Left ventricle myocardium inferior (tissue), 1 donor: ENCODE measurements at regions not wholly inside any gene's neighbourhood (a gene's known extent, or its start where the extent isn't known, plus 50 kb on each side); places are given as distances from the start of the nearest gene placed in this dataset.

Experiments
- DNase-seq: peaks from one replicate; pipeline ENCODE4 v3.0.0-alpha.2; 2020
- H3K27ac ChIP-seq: fragments of 200-600 bp; replicated peaks from 2 replicates; pipeline ENCODE4 v1.8.0; 2021
- H3K27me3 ChIP-seq: fragments of 200-600 bp; 2 replicates; pipeline ENCODE4 v1.8.0; 2021; ENCODE audit warnings: low read depth
- H3K36me3 ChIP-seq: fragments of 200-600 bp; 2 replicates; pipeline ENCODE4 v1.8.0; 2021
- H3K4me1 ChIP-seq: fragments of 200-600 bp; 2 replicates; pipeline ENCODE4 v1.8.0; 2021
- H3K4me3 ChIP-seq: fragments of 200-600 bp; 2 replicates; pipeline ENCODE4 v1.8.0; 2021; ENCODE audit warnings: mild to moderate bottlenecking, moderate library complexity
- H3K9me3 ChIP-seq: fragments of 200-600 bp; replicated peaks from 2 replicates; pipeline ENCODE4 v1.8.0; 2021
- intact Hi-C: fragments of 100-400 bp; cut with micrococcal nuclease; formaldehyde crosslinking; loops from one replicate; pipeline ENCODE4 v1.11.0; 2022
- TF ChIP-seq, protein P1 (sequence below): fragments of 200-600 bp; IDR thresholded peaks from 2 replicates; pipeline ENCODE4 v1.8.0; 2021; ENCODE audit warnings: antibody characterized with exemption, mild to moderate bottlenecking, borderline replicate concordance
- donor health status: DM: no; HTN: yes; CAD: no; lungs with severe emphysema.

DNA sequence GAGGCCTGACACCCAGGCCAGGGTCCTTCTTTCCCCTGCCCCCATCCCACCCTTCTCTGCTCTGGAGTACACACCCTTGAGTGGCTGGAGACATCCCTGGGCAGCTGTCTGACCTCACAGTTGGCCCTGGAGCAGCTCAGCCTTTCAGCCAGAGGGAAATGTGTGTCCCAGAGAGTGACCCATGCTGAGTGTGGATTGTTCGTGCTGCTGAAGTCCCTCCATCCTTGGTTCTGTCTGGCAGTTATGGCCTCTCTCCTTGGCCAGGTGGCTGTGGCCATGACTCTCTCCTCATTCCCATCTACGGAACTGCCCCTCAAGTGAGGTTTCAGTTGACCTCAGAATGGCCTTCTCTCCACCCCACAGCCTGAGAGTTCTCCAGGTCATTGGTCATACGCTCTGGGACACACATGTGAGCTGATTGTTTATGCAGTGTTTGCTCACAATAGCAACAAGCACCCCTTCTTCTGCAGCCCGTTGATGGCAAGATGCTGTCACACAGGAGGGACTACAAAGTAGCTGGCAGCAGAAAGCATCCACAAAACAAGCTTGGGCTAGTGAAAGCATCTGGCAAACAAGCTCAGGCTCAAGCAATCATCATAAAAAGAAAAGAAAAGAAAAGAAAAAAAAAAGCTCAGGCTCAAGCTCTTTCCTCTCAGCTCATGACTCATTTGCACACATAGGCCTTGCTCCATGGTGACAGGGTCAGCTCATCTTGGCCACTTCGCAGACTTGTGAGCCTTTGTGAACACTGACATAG, 55.3 kb upstream of the ITGA11 start:
- Histone ChIP-seq H3K27me3 (peaks cover 3% of the 10 kb centered on the region), H3K27ac (peak overlapping the region; percentile 40), H3K4me3 (no peak overlapping the region), H3K36me3 (no peaks in the 10 kb centered on the region), H3K4me1 (peaks cover 44% of the 10 kb centered on the region), H3K9me3 (no peaks in the 10 kb centered on the region)
- TF ChIP-seq, protein P1, sequence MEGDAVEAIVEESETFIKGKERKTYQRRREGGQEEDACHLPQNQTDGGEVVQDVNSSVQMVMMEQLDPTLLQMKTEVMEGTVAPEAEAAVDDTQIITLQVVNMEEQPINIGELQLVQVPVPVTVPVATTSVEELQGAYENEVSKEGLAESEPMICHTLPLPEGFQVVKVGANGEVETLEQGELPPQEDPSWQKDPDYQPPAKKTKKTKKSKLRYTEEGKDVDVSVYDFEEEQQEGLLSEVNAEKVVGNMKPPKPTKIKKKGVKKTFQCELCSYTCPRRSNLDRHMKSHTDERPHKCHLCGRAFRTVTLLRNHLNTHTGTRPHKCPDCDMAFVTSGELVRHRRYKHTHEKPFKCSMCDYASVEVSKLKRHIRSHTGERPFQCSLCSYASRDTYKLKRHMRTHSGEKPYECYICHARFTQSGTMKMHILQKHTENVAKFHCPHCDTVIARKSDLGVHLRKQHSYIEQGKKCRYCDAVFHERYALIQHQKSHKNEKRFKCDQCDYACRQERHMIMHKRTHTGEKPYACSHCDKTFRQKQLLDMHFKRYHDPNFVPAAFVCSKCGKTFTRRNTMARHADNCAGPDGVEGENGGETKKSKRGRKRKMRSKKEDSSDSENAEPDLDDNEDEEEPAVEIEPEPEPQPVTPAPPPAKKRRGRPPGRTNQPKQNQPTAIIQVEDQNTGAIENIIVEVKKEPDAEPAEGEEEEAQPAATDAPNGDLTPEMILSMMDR: no peak
- intact Hi-C loops: no loop called here
- DNase-seq: no peak

DNA sequence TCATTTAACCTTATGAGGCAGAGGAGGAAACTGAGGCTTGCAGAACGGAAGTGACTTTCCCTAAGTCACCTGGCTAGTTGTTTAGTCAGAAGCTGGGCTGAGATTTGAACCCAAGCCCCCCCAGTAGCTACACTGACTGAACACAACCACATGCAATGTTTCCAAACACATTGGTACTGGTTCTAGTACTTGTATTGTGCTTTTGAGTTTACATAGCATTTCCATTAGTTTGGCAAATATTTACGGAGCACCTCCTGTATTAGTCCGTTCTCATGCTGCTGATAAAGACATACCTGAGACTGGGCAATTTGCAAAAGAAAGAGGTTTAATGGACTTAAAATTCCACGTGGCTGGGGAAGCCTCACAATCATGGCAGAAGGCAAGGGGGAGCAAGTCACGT, 56.3 kb upstream of the ITGA11 start:
- intact Hi-C loops: no loop called here
- Histone ChIP-seq H3K36me3 (no peaks in the 10 kb centered on the region), H3K27me3 (peaks cover 9% of the 10 kb centered on the region), H3K4me1 (peaks cover 44% of the 10 kb centered on the region), H3K4me3 (no peak overlapping the region), H3K9me3 (no peaks in the 10 kb centered on the region), H3K27ac (no peak overlapping the region)
- DNase-seq: no peak
- TF ChIP-seq, protein P1: no peak

DNA sequence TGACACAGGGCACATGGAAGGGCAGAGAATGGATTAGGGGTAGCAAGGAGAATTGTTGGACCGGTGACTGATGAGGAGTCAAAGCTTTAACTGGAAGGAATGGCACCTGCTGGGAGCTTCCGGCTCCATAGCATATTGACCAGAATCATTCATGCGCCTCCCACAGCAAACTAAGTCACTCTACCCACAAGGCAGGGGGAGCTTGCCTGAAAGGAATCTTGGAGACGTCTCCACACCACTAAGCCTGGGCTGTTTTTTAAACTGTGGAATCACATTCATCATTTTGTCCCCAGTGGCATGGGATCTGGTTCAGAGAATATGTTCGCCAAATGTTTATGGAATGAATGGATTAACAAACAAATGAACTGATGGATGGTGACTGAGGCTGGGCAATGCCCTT, 57.0 kb upstream of the ITGA11 start:
- TF ChIP-seq, protein P1: no peak
- Histone ChIP-seq H3K36me3 (no peaks in the 10 kb centered on the region), H3K27ac (no peak overlapping the region), H3K9me3 (no peaks in the 10 kb centered on the region), H3K4me1 (peaks cover 48% of the 10 kb centered on the region), H3K27me3 (peaks cover 13% of the 10 kb centered on the region), H3K4me3 (no peak overlapping the region)
- intact Hi-C loops: no loop called here
- no peak for DNase-seq

DNA sequence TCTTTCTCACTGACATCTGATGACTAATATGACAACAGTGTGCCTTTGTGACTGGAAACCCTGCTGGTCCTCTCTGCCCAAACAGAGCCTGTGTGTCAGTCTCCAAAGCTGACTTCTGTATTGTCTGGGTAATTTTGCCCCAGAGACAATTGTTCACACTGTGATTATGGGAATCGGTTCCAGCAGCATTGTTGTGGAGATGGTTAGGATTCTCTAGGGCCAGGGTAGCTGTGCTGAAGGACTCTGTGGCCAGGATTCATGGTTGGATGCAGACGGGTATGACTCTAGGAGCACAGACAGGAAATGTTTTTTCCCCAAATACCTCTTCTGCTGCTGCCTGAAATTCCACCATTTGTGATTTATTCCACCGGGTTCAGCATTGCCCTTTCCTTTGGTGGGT, 57.5 kb upstream of the ITGA11 start:
- Histone ChIP-seq H3K9me3 (no peaks in the 10 kb centered on the region), H3K27me3 (peaks cover 17% of the 10 kb centered on the region), H3K36me3 (no peaks in the 10 kb centered on the region), H3K4me1 (peaks cover 51% of the 10 kb centered on the region), H3K4me3 (no peak overlapping the region), H3K27ac (no peak overlapping the region)
- no peak for DNase-seq
- intact Hi-C loops: no loop called here
- TF ChIP-seq, protein P1: no peak

- intact Hi-C loops: no loop called here
- Histone ChIP-seq H3K9me3 (no peaks in the 10 kb centered on the region), H3K4me1 (peaks cover 39% of the 10 kb centered on the region), H3K36me3 (no peaks in the 10 kb centered on the region), H3K27me3 (peaks cover 17% of the 10 kb centered on the region), H3K4me3 (no peak overlapping the region), H3K27ac (no peak overlapping the region)
- TF ChIP-seq, protein P1: no peak
- no peak for DNase-seq
These were observed 59.6 kb upstream of the ITGA11 start for GRCh38 chr15:68491415-68492106.
